Activated T-cell treated with anti-CD3 and anti-CD28 coated beads for 4 hours (primary cell): ENCODE measurements at regions not wholly inside any gene's neighbourhood (a gene's known extent, or its start where the extent isn't known, plus 50 kb on each side); places are given as distances from the start of the nearest gene placed in this dataset.
"Not testable (repeated sequence)": the region's sequence is repeated elsewhere in the genome, so short reads cannot be mapped to it uniquely, and the experiment has no call there.

Source experiments
- DNase-seq: peaks from one replicate; pipeline ENCODE4 v3.0.0-alpha.2; 2020

- no peak for DNase-seq
Measured at GRCh38 chr14:104472073-104472472, 107.5 kb upstream of the C14orf180 start.

GRCh38 chr14:104472536-104473243 is 106.9 kb upstream of the C14orf180 start:
- DNase-seq: no peak

GRCh38 chr14:104473244-104473565 is 106.4 kb upstream of the C14orf180 start:
- DNase-seq: no peak

GRCh38 chr14:104473649-104474494 is 105.7 kb upstream of the C14orf180 start:
- no peak for DNase-seq

- DNase-seq: no peak
Measured at GRCh38 chr14:104474495-104475213, 104.9 kb upstream of the C14orf180 start.

GRCh38 chr14:104475256-104475655 is 104.3 kb upstream of the C14orf180 start:
- no peak for DNase-seq

- no peak for DNase-seq
Measured at GRCh38 chr14:104475802-104476201, 103.8 kb upstream of the C14orf180 start.

GRCh38 chr14:104476437-104476836 is 103.1 kb upstream of the C14orf180 start:
- no peak for DNase-seq

- DNase-seq: no peak
Measured at GRCh38 chr14:104477117-104477623, 102.4 kb upstream of the C14orf180 start.

- DNase-seq: no peak
Measured at GRCh38 chr14:104477666-104478380, 101.7 kb upstream of the C14orf180 start.

GRCh38 chr14:104478656-104479055 is 100.9 kb upstream of the C14orf180 start:
- no peak for DNase-seq

- no peak for DNase-seq
Measured at GRCh38 chr14:104479901-104480300, 99.7 kb upstream of the C14orf180 start.

- DNase-seq: no peak
Measured at GRCh38 chr14:104481323-104481722, 98.2 kb upstream of the C14orf180 start.

GRCh38 chr14:104482017-104482416 is 97.5 kb upstream of the C14orf180 start:
- not testable (repeated sequence) for DNase-seq

- no peak for DNase-seq
Measured at GRCh38 chr14:104486222-104486923, 93.2 kb upstream of the C14orf180 start.

- DNase-seq: no peak
Measured at GRCh38 chr14:104494483-104494882, 85.1 kb upstream of the C14orf180 start.

GRCh38 chr14:104496095-104496494 is 83.5 kb upstream of the C14orf180 start:
- no peak for DNase-seq

GRCh38 chr14:104499784-104500760 is 79.5 kb upstream of the C14orf180 start:
- DNase-seq: no peak

- DNase-seq: no peak
Measured at GRCh38 chr14:104502060-104502459, 77.5 kb upstream of the C14orf180 start.

GRCh38 chr14:104503691-104504090 is 75.9 kb upstream of the C14orf180 start:
- DNase-seq: no peak
